Stimulated activated CD8-positive, alpha-beta memory T cell treated with anti-CD3 and anti-CD28 coated beads, Interleukin-4, amount 100 ng/mL, for 48 hours (primary cell): ENCODE measurements at regions not wholly inside any gene's neighbourhood (a gene's known extent, or its start where the extent isn't known, plus 50 kb on each side); places are given as distances from the start of the nearest gene placed in this dataset.

Experiments used
- DNase-seq: peaks from one replicate; pipeline ENCODE4 v3.0.0-alpha.2; 2020

DNA sequence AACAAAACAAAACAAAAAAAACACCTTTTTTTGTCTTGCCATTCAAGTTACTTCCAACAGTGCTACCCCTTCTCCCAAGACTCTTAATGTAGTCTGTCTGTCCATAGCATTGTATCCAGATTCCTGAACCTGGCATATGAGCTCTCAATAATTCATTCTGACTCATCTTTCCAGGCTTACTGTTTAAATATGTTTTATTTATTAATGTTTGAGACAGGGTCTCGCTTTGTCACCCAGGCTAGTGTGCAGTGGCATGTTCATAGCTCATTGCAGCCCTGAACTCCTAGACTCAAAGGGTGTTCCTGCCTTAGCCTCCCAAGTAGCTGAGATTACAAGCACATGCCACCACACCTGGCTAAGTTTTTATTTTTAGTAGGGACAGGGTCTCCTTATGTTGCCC is 208.0 kb upstream of the DMRT1 start:
- DNase-seq, result no peak

DNA sequence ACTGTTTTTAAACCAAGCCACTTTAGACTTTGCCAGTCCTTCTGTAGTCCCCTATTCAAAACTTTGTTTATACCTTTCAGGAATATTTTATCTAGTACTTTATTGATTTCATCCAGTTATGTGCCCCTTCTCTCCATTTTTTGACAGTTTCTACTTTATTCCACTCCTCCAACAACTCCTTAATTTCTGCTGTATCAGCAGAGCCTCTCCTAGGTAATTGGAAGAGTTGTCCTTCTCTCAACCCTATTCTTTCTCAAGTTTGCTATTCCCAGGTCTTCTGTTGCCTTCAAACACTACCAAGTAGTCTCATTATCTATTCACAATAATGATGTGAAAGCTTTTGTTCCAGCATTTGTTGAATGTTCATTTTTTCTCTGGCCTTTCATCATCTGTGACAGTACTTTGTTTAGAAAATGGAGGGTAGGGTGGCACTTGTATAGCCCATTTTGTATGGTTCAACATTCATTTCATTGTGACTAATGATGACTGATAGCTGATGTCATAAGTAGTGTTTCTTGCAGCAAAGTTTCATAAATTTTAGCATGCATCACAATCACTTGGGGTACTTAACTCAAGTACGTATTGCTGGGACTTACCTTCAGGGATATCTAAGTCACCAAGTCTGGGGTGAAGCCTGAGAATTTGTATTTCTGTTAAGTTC is 204.4 kb upstream of the DMRT1 start:
- no peak for DNase-seq

DNA sequence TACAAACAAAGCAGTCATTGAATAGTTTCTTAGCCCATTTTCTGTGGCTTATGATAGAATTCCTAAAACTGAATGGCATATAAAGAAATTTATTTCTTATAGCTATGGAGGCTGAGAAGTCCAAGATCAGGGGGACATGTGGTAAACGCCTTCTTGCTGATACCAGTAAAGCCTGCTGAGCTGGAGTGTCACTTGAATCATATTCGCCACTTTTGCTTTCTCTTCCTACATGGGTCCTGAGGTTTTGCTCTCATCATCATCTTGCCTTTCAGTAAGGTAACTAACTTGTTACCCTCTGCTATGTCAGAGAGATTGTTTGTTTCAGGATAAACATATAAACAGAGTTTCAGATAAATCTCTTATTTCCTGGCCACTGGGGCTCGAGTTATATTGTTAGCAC is 203.3 kb upstream of the DMRT1 start:
- DNase-seq, result no peak

DNA sequence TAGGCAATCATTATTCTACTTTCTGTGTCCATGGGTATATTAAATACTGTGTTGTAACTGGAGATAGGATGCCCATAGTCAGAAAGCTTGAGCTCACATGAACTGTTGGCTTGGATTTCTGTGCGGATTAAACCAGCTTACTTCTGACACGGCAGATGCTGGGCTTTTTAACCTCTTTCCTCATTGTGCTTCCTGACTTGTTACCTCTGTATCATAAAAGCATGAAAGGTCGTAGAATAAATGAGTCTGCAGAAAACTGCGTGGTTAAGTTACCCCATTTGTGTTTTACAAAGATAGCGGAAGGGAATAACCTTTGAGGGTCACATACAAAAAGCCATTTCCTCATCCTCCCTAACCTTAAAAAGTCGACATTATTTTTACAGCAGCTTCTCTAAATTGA is 199.5 kb upstream of the DMRT1 start:
- no peak for DNase-seq

GRCh38 chr9:643966-644365 is 197.5 kb upstream of the DMRT1 start:
- DNase-seq, result no peak

DNA sequence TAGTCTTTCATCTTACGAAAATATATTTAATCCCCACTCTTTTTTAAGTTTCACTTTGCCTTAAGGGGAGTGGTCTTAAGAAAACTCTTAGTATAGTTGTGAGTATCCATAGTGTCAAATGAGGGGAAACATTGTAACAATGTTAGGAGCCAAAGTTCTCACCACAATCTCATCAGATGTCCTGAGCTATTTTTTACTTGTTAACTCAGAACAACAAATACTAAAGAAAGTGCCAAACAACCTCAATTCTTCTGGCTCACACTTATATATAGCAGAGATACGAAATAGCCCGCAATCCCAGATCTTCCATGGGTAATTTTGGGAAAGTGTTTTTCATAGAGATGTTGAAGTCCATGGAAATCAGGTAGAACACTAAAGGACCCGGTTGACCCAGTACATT is 194.0 kb upstream of the DMRT1 start:
- DNase-seq, result no peak

DNA sequence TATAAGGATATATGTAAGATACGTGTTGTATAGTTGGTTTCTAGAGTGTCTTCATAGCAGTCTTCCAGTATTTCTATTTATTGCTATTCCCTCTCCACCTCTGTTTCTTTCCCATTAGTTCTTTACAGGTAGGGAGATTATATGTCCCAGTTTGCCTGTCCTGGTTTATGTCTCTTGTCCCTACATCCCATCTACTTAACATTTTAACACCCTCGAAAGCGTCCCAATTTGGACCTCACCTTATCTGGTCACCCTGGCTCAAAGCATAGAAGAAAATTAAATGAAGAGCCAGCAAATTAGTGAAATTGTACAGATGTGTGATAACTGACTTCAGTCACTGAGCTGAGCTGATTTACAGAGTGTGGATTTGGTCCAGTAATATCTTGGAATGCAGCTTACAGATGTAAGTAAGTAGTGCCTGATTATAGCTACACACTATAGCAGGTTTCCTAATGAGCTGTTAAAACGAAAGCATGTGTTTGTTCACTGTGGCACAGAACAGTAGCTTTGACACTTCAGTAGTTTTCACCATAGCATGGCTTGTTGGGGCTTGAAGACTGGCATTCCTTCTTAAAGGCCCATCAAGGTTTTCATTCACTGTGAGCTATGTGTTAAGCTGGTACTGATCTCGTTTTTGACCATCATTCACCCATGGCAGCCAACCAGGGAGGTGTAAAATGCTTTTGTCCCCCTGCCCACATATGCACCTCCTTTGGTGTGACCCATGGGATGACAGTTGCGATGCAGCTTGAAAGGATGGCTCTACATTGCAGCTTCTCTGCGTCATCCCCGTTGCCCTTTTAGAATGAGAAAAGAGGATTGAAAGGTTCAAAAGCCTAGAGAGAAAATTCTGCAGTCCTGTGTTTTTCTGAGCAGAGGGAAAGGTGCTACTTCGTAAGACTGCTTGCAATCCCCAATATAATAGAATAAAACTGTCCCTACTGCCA is 192.1 kb upstream of the DMRT1 start:
- DNase-seq, result no peak

- DNase-seq, result peak; percentile 25
Observed at GRCh38 chr9:650362-650761, 191.1 kb upstream of the DMRT1 start.

DNA sequence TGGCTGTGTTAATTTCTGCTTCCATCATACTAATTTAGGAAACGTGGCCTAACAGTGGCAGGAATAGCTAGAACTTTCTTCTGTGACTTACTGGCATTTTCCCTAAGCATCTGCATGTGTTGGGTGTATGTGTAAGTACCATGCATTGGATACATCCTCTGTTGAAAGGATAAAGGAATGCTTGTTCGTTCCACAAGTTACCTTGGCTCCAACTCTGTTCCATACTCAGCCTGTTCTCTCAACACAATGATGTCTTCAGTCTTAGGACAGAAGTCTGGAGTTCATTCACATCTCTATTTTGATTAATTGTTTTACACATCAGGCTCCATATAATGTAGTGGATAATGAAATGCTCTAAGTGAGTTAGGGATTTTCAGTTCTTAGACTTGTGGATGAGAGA is 190.1 kb upstream of the DMRT1 start:
- no peak for DNase-seq

GRCh38 chr9:652914-653313 is 188.6 kb upstream of the DMRT1 start:
- no peak for DNase-seq

GRCh38 chr9:653421-653820 is 188.1 kb upstream of the DMRT1 start:
- DNase-seq, result no peak

DNA sequence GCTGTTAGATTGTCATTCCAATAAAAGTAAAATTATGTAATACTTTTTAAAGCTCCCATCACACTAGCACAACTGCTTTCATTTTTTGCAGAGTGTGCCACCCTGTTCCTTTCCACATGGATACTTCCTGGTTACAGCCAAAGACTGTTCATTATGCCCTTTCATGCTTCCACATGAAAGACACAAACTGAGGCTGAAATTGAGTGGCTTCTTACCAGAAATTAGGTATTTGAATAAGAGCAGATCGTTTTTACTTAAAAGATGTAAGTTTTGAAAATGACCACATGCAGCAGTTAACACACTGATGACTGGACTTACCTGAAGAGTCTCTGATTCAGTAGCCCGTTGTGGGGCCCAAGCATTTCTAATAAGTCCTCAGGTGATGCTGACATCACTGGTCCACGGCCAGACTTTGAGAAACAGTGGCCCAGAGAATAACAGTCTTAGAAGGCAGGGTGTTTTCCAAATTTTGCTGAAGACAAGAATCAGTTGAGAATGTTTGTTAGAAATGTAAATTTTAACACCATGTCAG is 187.6 kb upstream of the DMRT1 start:
- DNase-seq, result no peak

- no peak for DNase-seq
Observed at GRCh38 chr9:655875-656274, 185.6 kb upstream of the DMRT1 start.

DNA sequence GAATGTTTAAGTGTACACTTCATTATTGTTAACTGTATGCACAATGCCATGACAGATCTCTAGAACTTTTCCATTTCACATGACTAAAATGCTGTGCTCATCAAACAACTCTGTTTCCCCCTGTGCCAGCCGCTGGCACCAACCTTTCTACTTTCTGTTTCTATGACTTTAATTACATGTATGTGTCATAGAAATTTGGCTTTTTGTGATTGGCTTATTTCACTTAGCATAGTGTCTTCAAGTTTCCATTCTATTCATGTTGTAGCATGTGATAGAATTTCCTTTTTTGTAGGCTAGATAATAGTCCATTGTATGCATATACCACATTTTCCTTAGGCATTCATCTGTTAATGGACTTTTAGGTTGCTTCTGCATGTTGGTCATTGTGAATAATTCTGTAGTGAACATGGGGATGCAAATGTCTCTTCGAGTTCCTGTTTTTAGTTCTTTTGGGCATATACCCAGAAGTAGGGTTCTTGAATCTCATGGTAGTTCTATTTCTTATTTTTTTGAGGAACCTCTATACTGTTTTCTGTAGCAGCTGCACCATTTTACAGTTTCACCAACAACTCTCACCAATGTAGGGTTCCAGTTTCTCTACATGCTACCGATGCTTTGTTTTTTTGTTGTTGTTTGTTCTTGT is 184.4 kb upstream of the DMRT1 start:
- DNase-seq, result no peak

GRCh38 chr9:659286-659685 is 182.2 kb upstream of the DMRT1 start:
- DNase-seq, result no peak

DNA sequence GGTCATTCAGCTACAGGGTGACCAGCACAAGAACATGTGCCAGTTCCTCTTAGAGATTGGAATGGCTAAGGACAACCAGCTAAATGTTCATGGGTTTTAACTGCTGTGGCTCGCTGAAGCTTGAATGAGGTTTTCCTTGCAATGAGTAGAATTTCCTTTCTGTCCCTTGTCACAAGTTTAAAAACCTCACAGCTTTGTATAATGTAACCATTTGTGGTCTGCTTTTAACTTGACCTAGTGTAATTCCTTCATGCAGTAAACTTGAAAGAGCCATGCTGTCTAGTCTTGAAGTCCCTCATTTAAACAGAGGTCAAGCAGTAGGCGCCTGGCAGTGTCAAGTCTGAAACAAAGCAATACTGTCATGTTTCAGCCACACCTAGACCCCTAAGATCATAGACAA is 181.3 kb upstream of the DMRT1 start:
- DNase-seq, result no peak

- no peak for DNase-seq
Observed at GRCh38 chr9:663541-663940, 178.0 kb upstream of the DMRT1 start.

GRCh38 chr9:665296-665695 is 176.2 kb upstream of the DMRT1 start:
- no peak for DNase-seq

GRCh38 chr9:671997-672396 is 169.5 kb upstream of the DMRT1 start:
- no peak for DNase-seq

GRCh38 chr9:672851-673250 is 168.6 kb upstream of the DMRT1 start:
- DNase-seq, result no peak

DNA sequence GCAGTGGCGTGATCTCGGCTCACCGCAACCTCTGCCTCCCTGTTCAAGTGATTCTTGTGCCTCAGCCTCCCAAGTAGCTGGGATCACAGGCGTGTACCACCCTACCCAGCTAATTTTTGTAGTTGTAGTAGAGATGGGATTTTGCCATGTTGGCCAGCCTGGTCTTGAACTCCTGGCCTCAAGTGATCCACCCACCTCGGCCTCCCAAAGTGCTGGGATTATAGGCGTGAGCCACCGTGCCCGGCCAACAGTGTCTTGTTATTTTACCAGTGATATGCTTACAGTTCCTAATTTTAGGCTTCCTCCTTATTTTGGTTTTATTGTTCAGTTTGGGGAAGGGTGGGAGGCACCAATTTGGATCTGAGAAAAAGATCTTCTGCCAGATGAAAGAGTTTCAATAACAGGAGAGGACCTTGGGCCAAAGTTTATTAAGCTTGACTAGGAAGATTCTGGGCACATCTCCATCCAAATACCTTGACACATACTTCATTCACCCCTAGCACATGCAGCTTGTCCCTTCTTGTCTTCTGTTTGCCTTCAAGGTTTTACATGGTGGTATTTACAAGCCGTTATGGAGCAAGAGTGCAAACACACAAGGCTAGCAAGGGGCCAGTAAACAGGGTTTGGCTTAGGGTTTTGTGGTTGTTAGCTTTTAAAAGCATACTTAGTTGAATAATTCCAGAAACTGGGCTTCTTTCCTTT is 168.1 kb upstream of the DMRT1 start:
- no peak for DNase-seq

DNA sequence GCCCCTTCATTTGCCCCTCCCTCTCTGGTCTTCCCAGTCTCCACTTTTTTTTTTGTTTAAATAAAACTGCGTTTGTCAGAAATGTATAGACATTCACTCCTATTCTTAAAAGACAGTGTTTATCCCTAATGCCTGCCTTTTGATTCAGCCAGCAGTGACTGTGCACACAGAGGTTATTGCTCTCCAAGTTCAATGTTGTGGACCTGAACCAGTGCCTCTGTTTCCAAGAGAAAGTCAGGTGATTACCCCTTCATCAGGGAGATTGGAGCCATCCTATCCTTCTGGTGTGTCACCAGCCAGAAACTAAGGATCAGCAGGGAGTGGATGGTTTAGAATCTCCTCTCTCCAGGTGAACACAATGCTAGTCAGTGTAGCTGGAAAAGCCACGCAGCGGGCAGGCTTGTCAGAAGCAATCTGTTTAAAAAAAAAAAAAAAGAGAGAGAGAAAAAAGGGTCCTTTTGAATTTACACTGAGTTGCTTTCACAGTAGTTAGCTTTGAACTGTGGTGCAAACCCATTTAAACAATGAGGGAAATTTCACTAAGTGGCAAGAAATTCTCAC is 167.5 kb upstream of the DMRT1 start:
- no peak for DNase-seq
